Kasumi-1 (cell line): ENCODE measurements at regions not wholly inside any gene's neighbourhood (a gene's known extent, or its start where the extent isn't known, plus 50 kb on each side); places are given as distances from the start of the nearest gene placed in this dataset.
"Not testable (repeated sequence)": the region's sequence is repeated elsewhere in the genome, so short reads cannot be mapped to it uniquely, and the experiment has no call there.

Experiments
- DNase-seq, 2 experiments: peaks; one replicate each; lab custom pipeline; 2025; lab: John Stamatoyannopoulos, UW

DNA sequence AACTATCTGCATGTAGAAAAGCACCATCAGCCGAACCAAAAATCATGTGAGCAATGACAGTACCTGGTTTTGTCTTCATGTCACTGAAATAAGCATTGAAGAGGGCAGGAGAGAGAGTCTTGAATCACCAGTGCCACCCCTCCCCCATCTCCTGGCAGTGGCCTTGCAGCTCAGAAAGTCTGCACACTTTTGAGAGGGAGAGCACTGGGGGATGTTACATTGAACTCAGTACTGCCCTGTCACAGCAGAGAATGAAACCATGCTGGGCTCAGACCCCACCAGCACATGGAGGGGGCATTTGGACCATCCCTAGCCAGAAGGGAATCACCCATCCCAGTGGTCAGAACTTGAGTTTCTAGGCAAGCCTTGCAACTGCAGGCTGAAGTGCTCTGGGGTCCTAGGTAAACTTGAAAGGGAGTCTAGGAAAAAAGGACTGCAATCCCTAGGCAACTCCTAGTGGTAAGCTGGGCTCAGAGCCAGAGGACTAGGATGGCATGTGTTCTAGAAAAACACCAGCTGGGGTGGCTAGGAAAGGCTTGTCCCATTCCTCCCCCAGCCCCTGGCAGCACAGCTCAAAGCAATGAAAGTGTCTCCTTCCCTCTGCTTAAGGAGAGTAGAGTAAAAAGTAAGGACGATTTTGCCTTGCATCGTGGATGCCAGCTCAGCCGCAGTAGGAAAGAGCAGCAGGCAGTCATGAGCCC is 259.9 kb upstream of the MYT1L start:
- DNase-seq = no peak

DNA sequence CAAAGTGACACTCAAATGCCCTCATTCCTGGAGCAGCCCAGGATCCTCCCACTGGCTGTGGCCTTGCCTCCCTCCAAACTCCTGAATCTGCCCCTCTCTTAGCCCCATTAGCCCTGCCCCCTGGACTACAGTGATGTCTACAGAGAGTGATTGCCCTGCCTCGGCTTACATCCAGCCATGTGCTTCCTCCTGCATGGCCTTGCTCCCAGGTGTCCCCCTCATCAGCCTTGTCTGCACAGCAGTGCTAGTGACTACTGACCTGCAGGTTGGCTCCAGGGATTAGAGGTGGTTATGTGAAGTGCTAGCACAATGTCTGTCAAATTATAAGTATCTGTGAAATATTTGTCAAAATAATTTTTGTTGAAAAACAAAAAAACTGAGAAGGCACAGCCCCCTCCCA is 259.1 kb upstream of the MYT1L start:
- no peak for DNase-seq

DNA sequence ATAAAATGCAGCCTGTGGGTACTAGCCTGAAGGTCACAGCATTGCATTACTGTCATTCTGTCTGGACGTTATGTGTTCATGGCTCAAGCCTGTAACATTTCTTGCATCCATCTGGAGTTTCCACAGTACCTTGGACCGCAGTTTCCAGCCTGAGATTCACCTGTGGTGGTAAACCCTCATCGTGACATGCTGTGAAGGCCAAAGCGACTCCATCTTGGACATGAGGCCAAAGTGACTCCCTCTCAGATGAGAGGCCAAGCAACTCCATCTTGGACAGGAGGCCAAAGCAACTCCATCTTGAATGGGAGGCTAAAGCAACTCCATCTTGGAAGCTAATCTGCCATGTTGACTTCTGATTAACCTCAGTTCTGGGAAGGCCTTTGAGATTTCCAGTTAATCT is 257.7 kb upstream of the MYT1L start:
- DNase-seq = no peak

DNA sequence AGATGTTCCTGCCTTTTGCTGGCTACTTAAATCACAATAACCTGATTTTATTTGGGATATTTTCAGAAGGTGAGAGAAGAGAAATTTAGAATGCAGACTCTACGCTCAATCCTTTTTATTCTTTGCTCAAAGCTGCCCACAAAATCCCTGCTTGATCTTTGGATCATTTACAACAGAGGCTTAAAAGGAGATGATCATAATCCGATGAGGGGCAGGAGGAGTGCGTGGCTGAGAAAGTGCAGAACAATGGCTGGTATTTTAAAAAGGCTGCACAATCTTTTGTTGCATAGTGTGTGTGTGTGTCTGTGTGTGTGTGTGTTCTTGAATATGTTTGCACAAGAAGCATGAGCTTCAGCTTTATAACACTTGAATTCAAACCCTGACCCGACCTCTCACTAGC is 256.3 kb upstream of the MYT1L start:
- DNase-seq = no peak

DNA sequence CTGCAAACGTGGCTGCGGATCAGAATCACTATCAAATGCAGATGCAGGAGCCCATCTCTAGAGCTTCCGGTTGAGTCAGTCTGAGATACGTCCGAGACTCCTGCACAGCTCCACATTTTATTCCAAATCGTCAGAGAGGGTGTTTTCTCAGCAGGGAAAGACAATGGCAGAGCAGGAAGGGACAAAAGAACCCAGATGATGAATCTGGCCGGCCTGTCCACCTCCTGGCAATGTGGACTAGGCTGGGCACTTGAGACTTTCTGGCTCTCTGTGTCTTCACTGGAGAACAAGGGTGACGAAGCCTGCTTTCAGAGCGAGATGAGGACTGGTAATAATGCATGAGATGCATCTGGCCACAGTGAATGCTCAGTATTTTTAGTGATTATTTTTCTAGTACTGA is 255.9 kb upstream of the MYT1L start:
- no peak for DNase-seq

DNA sequence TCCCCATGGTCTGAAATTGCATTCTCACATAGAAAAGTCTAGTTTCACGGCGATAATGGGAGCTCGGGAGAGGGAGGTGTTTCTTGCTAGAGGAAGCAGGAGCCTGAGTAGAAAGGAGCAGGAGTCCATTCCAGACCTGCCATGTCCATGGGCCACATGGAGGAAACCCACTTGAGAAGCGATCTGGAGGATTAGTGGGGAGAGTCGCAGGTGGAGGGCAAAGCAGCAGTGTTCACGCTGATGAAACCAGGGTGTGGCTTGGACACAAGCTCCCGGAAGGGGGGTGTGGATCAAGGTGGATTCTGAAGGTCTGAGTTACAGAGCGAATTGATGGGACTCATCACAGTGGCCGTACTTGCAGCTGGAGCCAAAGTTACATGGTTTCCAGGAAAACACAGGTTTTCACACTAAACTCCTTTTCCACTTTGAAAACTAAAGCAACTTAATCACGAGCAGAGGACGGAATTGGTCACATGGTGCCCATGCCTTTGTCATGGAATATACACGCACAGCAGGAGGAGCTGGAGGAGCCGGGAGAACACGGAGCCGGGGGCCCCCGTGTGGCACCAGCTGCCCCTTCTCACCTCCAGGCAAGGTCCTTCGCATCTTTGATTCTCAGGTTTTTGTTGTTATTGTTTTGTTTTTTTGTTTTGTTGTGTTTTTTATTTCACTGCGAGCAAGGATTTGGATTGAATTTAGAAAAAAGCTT is 255.1 kb upstream of the MYT1L start:
- no peak for DNase-seq

DNA sequence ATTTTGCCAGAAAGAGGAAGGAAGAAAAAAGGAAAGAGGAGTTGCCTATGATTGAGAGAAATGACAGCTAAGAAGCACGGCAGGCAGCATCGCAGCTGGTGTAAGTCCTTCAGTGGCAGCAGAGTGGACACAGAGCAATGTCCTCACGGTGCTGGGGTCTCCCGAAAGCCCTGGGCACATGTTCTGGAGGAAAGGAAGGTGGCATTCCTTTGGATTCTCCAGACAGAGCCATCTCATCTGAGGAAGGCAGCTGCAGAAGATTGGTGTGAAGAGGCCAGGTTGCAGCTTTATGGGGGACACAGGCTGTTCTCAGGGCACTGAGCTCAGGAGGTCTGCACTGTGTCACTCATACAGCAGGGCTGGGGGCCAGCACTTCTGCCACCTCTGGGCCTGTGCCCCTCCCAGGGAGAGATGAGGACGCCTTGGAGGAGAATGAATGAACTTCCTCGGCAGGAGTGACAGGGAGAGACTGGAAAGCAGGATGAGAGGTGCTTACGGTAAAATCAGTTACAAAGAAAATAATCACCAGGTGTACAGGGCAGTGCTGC is 252.0 kb upstream of the MYT1L start:
- no peak for DNase-seq

DNA sequence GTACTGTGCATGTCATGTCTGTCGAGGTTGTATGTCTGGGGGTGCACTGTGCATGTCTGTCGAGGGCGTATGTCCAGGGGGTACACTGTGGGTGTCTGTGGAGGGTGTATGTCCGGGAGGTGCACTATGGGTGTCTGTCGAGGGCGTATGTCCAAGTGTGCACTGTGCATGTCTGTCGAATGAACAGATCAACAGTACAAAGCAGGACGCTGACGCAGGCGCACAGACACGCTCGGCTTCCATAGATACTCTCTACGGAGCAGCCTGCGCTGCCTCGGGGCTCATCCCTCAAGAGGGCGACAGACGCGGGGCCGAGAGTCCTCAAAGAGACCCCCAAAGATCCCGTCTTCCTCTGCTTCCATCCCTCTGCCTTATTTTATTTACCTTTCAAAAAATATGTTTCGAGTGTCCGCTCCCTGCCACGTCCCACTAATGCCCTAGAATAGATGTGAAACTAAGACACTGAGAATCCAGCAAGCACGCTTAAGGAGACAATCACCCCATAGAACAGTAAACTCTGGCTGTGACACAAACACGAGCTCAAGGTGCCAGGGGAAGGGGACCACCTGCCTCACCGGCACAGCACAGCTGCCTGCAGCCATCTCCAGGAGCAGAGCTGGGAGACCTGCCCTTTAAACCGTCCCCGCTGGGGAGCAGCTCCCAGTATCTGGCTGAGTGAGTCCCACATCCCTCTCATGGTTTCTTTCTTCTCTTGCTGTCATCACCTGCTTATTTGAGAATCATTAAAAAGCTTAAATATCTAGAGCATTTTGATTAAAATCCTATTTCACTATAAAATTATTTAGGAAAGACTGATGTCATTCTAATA is 250.5 kb upstream of the MYT1L start:
- DNase-seq = no peak

DNA sequence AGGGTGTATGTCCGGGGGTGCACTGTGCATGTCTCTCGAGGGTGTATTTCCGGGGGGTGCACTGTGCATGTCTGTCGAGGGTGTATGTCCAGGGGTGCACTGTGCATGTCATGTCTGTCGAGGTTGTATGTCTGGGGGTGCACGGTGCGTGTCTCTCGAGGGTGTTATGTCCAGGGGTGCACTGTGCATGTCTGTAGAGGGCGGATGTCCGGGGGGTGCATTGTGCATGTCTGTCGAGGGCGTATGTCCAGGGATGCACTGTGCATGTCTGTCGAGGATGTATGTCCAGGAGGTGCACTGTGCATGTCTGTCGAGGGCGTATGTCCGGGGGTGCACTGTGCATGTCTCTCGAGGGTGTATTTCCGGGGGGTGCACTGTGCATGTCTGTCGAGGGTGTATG is 249.8 kb upstream of the MYT1L start:
- DNase-seq = not testable (repeated sequence)

DNA sequence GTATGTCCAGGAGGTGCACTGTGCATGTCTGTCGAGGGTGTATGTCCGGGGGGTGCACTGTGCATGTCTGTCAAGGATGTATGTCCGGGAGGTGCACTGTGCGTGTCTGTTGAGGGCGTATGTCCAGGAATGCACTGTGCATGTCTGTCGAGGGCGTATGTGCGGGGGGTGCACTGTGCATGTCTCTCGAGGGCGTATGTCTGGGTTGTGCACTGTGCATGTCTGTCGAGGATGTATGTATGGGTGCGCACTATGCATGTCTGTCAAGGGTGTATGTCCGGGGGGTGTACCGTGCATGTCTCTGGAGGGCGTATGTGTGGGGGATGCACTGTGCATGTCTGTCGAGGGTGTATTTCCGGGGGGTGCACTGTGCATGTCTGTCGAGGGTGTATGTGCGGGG is 249.3 kb upstream of the MYT1L start:
- DNase-seq = no peak

DNA sequence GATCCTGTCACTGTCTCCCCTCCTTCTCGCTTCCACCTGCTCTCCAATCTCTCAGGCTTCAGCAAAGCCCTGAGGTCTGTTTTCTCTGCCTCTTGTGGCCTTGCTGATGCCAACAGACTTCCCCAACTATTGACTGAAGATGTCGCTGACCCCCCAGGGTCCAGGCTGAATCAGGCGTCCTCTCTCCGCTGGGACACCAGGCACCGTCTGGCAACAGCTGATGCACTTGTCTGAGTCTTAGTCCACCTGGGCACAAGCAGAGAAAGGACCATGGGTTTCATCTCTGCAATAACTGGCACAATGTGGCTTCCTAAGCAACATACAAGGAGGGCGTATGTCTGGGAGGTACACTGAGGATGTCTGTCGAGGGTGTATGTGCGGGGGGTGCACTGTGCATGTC is 248.7 kb upstream of the MYT1L start:
- DNase-seq = no peak

DNA sequence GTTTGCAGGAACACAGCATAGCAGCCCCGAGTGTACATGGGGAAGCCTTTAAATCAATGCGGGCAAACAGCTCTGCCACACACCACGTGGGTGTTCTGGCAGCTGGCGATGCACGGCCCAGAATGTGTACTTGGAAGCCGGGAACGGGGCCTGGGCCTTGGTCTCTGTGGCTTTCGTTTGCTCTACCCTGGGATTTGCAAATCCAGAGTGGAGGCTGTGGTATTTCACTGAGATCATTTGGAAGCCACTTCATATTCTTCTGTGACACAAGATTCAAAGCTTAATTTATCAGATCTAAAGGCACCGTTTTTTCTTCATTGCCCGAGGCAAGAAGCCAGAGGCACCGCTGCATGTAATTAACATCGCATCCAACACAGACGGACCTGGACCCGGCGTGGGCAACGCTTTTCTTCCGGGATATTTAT is 246.3 kb upstream of the MYT1L start:
- no peak for DNase-seq

DNA sequence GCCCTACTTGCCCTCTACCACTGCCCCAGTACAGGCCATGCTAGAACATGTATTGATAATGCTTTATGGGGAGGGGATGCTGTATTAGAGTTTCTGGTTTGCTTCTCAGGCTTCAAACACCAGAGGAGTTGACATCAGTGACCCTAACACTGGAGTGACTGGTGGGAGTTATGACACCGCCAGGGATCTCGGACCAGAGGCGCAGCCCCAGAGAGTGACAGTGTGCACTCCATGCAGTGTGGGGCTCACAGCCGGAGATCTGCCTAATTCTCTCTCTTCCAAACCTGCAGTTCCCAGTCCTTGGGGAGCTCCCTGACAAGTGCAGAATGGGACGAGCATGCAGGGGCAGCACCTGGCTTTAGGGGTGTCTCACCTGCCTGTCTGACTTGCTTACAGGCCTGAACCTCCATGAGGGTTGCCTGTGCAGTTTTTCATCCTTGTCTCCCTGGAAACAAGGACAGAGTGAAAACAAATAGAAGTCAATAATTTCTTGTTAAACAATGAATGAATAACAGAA is 244.9 kb upstream of the MYT1L start:
- DNase-seq = no peak

DNA sequence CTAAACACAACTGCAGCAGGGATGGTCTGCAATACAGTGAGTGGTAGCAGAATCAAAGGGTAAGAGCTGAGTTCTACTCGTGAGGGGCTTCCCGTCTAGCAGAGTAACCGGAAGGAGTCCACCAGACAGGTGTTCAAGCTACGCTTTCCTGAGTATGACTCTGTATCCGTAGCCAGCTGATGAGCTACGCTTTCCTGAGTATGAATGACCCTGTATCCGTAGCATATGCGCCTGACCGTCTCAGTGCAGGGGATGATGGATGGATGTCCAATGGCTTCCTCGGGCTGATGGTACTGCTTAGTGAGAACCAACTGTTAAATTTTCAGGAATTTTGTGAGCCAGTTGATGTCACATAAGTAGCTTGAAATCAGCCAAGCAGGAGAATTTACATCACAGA is 244.1 kb upstream of the MYT1L start:
- DNase-seq = no peak

DNA sequence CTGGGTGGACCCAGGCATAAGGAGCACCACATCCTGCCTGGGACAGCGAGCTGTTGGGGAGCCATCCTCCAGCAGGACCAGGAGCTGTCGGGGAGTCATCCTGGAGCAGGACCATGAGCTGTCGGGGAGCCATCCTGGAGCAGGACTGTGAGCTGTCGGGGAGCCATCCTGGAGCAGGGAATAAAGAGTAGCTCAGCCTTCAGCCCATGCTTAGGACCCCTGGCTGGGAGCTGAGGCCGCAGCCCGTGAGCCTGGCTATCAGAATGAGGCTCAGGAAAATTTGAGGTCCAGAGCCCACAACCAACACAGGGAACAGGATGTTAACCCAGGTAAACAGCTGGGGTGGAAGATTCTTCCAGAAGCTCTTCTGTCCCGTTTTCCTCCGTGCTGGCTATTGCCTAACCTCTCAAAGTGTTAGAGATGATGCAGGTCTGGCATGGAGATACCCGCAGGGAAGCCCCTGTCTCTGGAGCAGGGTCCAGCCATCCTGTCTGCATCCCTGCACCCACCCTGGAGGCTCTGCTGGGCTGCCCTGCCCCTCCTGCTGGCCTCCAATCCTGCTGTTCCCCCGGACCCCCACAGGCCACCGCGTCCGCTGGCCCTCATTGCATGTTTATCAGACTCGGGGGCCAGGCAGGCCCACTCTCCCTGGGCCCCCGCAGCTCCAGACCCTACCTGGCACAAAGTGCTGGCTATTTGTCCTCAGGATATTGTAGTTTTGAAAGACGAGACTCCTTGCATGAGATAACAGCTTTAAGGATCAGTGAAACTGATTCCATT is 243.5 kb upstream of the MYT1L start:
- no peak for DNase-seq

DNA sequence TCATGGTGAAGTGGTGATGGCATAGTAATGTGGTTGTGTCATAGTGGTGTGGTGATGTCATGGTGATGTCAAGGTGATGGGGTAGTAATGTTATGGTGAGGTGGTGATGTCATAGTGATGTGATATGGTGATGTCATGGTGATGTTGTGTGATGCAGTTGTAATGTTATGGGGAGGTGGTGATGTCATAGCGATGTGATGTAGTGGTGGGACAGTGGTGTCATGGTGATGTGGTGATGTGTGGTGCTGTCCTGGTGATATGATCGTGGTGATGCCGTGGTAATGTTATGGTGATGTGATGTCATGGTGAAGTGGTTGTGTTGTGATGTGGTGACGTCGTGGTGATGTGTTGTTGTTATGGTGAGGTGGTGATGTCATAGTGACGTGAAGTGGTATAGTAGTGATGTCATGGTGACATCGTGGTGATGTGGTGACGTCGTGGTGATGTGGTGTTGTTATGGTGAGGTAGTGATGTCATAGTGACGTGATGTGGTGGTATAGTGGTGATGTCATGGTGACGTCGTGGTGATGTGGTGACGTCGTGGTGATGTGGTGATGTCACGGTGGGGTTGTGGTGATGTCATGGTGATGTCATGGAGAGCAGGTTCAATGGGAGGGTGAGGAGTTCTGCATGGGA is 242.7 kb upstream of the MYT1L start:
- no peak for DNase-seq

DNA sequence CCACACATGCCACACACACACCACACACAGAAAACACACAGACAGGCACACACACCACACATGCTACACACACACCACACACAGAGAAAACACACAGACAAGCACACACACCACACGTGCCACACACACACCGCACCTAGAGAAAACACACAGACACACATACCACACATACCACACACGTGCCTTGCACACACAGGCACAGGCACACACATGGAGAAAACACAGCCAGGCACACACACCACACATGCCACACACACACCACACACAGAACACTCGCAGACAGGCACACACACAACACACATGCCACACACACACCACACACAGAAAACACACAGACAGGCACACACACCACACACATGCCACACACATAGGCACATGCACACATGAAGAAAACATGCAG is 242.1 kb upstream of the MYT1L start:
- DNase-seq = no peak

DNA sequence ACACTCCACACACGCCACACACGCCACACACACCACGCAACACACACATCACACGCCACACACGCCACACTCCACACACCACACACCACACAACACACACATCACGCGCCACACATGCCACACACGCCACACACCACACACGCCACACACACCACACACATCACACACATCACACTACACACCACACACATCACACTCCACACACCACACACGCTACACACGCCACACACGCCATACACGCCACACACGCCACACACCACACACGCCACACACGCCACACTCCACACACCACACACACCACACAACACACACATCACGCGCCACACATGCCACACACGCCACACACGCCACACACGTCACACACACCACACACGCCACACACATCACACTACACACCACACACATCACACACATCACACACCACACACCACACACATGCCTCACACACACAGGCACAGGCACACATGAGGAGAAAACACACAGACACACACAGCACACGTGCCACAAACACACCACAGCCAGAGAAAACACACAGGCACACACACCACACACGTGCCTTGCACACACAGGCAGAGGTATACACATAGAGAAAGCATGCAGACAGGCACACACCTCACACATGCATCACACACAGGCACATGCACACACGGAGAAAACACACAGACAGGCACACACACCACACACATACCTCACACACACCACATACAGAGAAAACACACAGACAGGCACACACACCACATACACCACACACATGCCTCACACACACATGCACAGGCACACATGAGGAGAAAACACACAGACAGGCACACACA is 241.5 kb upstream of the MYT1L start:
- DNase-seq = no peak

DNA sequence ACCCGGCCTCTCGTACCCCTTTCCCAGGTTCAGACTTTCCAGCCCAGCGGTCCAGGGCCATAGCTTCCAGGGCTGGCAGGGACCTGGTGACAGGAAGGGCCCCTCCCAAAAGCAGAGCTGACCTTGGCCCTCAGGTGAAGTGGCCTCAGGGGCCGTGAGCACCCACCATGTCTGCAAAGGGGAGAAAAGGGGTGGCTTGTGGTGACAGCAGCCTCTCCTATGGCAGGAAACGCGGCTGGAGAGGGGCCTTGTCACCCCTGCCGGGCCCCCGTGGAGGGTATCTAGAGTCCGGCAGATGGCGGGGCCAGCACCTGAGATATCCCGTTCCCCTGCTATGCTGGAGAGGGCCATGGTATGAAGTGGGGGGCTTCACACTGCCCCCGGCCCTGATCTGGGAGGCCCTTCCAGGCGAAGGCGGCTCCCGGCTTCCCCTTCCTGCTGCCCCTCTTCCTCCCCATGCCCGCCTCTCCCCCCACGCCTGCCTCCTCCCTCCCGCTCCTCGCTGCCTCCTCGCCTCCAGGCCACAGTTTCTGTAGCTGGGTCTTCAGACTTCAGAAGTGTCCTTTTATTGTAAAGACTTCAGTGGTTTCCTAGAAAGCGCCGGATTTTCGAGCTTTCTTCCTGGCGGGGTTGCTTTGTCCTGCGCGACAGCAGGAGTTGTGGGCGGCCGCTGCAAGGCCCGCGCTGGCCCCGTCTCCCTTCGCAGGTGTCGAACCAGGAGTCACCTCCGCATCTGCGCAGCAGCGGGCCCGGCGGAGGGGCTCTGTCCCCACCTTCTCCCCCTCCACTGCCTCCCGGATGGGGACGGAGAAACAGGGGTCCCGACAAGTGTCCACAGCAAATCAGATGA is 240.5 kb upstream of the MYT1L start:
- DNase-seq = no peak
